SK-N-DZ (cell line): ENCODE measurements at regions not wholly inside any gene's neighbourhood (a gene's known extent, or its start where the extent isn't known, plus 50 kb on each side); places are given as distances from the start of the nearest gene placed in this dataset.
"Not testable (repeated sequence)": the region's sequence is repeated elsewhere in the genome, so short reads cannot be mapped to it uniquely, and the experiment has no call there.

Source experiments
- DNase-seq: peaks from one replicate; pipeline ENCODE4 v3.0.0-alpha.2; 2015; ENCODE audit warnings: low spot score

- no peak for DNase-seq
Measured at GRCh38 chr9:110092792-110093191, 115.2 kb downstream of the C9orf152 start.

- no peak for DNase-seq
Measured at GRCh38 chr9:110093417-110093816, 114.5 kb downstream of the C9orf152 start.

GRCh38 chr9:110093871-110094270 lies 114.1 kb downstream of the C9orf152 start:
- DNase-seq, result no peak

- no peak for DNase-seq
Measured at GRCh38 chr9:110095161-110095595, 112.8 kb downstream of the C9orf152 start.

GRCh38 chr9:110095776-110096175 lies 112.2 kb downstream of the C9orf152 start:
- DNase-seq, result no peak

GRCh38 chr9:110096674-110097073 lies 111.3 kb downstream of the C9orf152 start:
- DNase-seq, result not testable (repeated sequence)

GRCh38 chr9:110099236-110100095 lies 108.5 kb downstream of the C9orf152 start:
- no peak for DNase-seq

- DNase-seq, result no peak
Measured at GRCh38 chr9:110101531-110102161, 106.3 kb downstream of the C9orf152 start.

GRCh38 chr9:110103257-110103656 lies 104.7 kb downstream of the C9orf152 start:
- no peak for DNase-seq

- no peak for DNase-seq
Measured at GRCh38 chr9:110104261-110104809, 103.6 kb downstream of the C9orf152 start.

- no peak for DNase-seq
Measured at GRCh38 chr9:110105107-110105506, 102.9 kb downstream of the C9orf152 start.

- no peak for DNase-seq
Measured at GRCh38 chr9:110106661-110107060, 101.3 kb downstream of the C9orf152 start.

- no peak for DNase-seq
Measured at GRCh38 chr9:110109333-110110092, 98.4 kb downstream of the C9orf152 start.

- no peak for DNase-seq
Measured at GRCh38 chr9:110110154-110110553, 97.8 kb downstream of the C9orf152 start.

GRCh38 chr9:110111868-110112267 lies 96.1 kb downstream of the C9orf152 start:
- no peak for DNase-seq

- DNase-seq, result no peak
Measured at GRCh38 chr9:110112792-110113191, 95.2 kb downstream of the C9orf152 start.

- no peak for DNase-seq
Measured at GRCh38 chr9:110114086-110114858, 93.7 kb downstream of the C9orf152 start.

- no peak for DNase-seq
Measured at GRCh38 chr9:110114859-110115201, 93.1 kb downstream of the C9orf152 start.

GRCh38 chr9:110115341-110115820 lies 92.6 kb downstream of the C9orf152 start:
- DNase-seq, result no peak

GRCh38 chr9:110115826-110116542 lies 92.0 kb downstream of the C9orf152 start:
- DNase-seq, result no peak

GRCh38 chr9:110116543-110116885 lies 91.4 kb downstream of the C9orf152 start:
- no peak for DNase-seq
